ENCODE measurements at regions not wholly inside any gene's neighbourhood (a gene's known extent, or its start where the extent isn't known, plus 50 kb on each side); places are given as distances from the start of the nearest gene placed in this dataset.
"Not testable (repeated sequence)": the region's sequence is repeated elsewhere in the genome, so short reads cannot be mapped to it uniquely, and the experiment has no call there.

DNA sequence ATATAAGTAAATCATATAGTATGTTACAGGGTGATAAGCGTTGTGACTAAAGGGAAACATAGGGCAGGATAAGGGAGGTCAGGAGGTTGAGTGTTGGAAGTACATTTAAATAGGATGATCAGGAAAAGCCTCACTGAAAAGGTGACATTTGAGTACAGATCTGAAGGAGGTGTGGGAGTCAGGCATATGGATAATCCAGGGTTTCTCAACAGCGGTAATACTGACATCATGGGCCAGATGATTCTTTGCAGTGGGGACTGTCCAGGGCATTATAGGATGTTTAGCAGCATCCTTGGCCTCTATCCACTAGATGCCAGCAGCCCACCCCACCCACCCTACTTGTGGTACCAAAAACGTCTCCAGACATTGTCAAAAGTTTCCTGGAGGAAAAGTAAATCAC, 292.6 kb upstream of the PREP start:
- Histone ChIP-seq H3K9me3 (ENCODE audit: low read length) (no peaks in the 10 kb centered on the region), H3K36me3 (ENCODE audit: insufficient read depth, low read length) (no peaks in the 10 kb centered on the region), H2AFZ (ENCODE audit: low read depth, low read length) (no peak overlapping the region), H3K4me3 (ENCODE audit: low read length) (no peak overlapping the region), H3K4me1 (ENCODE audit: insufficient read depth, low read length) (no peaks in the 10 kb centered on the region), H3K27me3 (ENCODE audit: insufficient read depth, low read length) (no peaks in the 10 kb centered on the region)

DNA sequence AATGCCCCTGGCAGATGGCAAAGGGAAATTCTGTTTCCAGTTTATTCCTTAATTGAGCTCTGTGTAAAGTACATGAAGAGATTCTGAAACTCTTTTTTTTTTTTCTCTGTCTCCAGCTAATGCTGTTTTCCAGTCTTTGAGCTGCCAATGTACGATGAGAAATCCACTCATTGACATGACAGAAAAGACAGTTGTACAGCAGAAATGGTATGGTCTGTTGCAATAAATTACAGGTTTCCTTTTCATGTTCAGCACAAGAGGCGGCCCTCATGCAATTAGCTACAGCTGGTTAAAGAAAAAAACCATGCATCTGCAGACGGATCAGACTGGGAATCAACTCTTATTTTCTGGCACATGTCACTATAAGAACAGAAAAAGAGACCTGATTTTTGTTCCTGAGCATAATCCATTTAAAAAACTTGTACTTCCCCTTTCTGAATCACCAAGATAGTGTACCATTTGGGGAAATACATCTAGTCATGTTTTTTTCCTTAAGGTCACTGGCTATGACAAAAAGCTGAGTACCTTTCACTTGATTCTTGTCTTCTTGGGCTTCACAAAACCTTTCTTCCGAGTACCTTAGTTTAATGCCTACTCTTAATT, 289.8 kb upstream of the PREP start:
- H2AFZ ChIP-seq (ENCODE audit: low read depth, low read length), result no peak overlapping the region
- H3K9me3 ChIP-seq (ENCODE audit: low read length), result no peaks in the 10 kb centered on the region

DNA sequence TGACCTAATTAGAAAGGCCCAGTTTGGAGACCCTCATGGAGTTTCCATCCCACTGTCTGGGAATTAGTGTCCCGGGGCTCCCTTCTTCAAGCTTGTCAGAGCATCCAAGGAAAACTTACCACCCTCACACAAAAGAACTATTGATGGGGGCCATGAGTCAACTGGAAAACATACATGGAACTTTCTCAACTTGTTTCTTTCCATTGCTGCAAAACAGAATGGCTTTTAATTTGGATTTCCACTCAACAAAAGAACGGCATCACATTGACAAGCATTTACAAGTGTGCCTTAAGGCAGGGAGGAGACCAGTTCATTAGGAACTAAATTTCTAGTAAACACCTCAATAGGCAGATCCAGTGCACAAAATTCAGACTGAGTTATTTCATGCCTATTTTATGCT, 289.1 kb upstream of the PREP start:
- H3K36me3 ChIP-seq (ENCODE audit: insufficient read depth, low read length), result no peaks in the 10 kb centered on the region
- no peaks in the 10 kb centered on the region for H3K4me1 ChIP-seq (ENCODE audit: insufficient read depth, low read length)
- H3K27me3 ChIP-seq (ENCODE audit: insufficient read depth, low read length), result no peaks in the 10 kb centered on the region
- no peak overlapping the region for H2AFZ ChIP-seq (ENCODE audit: low read depth, low read length)
- no peak overlapping the region for H3K4me3 ChIP-seq (ENCODE audit: low read length)
- H3K9me3 ChIP-seq (ENCODE audit: low read length), result peaks cover 5% of the 10 kb centered on the region

More for the DNA sequence above, 289.8 kb upstream of the PREP start:
- no peak overlapping the region for H3K4me3 ChIP-seq (ENCODE audit: low read length)
- H3K36me3 ChIP-seq (ENCODE audit: insufficient read depth, low read length), result no peaks in the 10 kb centered on the region
- H3K4me1 ChIP-seq (ENCODE audit: insufficient read depth, low read length), result no peaks in the 10 kb centered on the region
- H3K27me3 ChIP-seq (ENCODE audit: insufficient read depth, low read length), result no peaks in the 10 kb centered on the region

- Histone ChIP-seq H3K36me3 (ENCODE audit: insufficient read depth, low read length) (no peaks in the 10 kb centered on the region), H3K4me3 (ENCODE audit: low read length) (no peak overlapping the region), H2AFZ (ENCODE audit: low read depth, low read length) (no peak overlapping the region), H3K27me3 (ENCODE audit: insufficient read depth, low read length) (no peaks in the 10 kb centered on the region), H3K4me1 (ENCODE audit: insufficient read depth, low read length) (no peaks in the 10 kb centered on the region), H3K9me3 (ENCODE audit: low read length) (peaks cover 7% of the 10 kb centered on the region)
Observed at GRCh38 chr6:105691081-105691480, 288.2 kb upstream of the PREP start.

- H3K27me3 ChIP-seq (ENCODE audit: insufficient read depth, low read length), result no peaks in the 10 kb centered on the region
- H2AFZ ChIP-seq (ENCODE audit: low read depth, low read length), result no peak overlapping the region
- no peak overlapping the region for H3K4me3 ChIP-seq (ENCODE audit: low read length)
- H3K4me1 ChIP-seq (ENCODE audit: insufficient read depth, low read length), result no peaks in the 10 kb centered on the region
- peaks cover 7% of the 10 kb centered on the region for H3K9me3 ChIP-seq (ENCODE audit: low read length)
- no peaks in the 10 kb centered on the region for H3K36me3 ChIP-seq (ENCODE audit: insufficient read depth, low read length)
Observed at GRCh38 chr6:105688573-105688972, 285.7 kb upstream of the PREP start.

- H3K4me3 ChIP-seq (ENCODE audit: low read length); H3K27me3 ChIP-seq (ENCODE audit: insufficient read depth, low read length): not testable (repeated sequence)
Observed at GRCh38 chr6:105686793-105687192, 283.9 kb upstream of the PREP start.

DNA sequence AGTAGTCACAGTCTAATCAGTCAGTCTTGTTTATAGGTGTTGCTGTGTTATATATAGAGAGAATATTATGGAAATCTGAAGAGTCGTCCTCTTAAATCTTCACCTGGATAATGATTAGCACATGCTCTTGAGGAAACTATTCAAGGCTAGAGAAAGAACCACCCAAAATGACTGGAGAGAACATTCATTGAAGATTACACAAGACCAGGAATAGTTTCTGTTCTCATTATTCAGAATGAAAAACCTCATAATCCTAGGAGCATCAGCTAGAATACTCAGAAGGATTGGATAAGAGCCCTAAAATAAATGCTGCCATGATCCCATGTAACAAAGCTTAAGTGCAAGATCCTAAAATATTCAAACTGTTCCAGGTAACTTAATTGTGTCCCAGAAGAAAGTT, 278.2 kb upstream of the PREP start:
- no peak overlapping the region for H2AFZ ChIP-seq (ENCODE audit: low read depth, low read length)
- H3K27me3 ChIP-seq (ENCODE audit: insufficient read depth, low read length), result no peaks in the 10 kb centered on the region
- no peaks in the 10 kb centered on the region for H3K36me3 ChIP-seq (ENCODE audit: insufficient read depth, low read length)
- H3K9me3 ChIP-seq (ENCODE audit: low read length), result no peaks in the 10 kb centered on the region
- no peaks in the 10 kb centered on the region for H3K4me1 ChIP-seq (ENCODE audit: insufficient read depth, low read length)
- no peak overlapping the region for H3K4me3 ChIP-seq (ENCODE audit: low read length)

More at GRCh38 chr6:105686793-105687192, 283.9 kb upstream of the PREP start:
- not testable (repeated sequence) for H3K4me1 ChIP-seq (ENCODE audit: insufficient read depth, low read length); H3K36me3 ChIP-seq (ENCODE audit: insufficient read depth, low read length); H3K9me3 ChIP-seq (ENCODE audit: low read length); H2AFZ ChIP-seq (ENCODE audit: low read depth, low read length)

- Histone ChIP-seq H2AFZ (ENCODE audit: low read depth, low read length) (no peak overlapping the region), H3K36me3 (ENCODE audit: insufficient read depth, low read length) (no peaks in the 10 kb centered on the region), H3K4me3 (ENCODE audit: low read length) (no peak overlapping the region), H3K9me3 (ENCODE audit: low read length) (no peaks in the 10 kb centered on the region), H3K4me1 (ENCODE audit: insufficient read depth, low read length) (no peaks in the 10 kb centered on the region), H3K27me3 (ENCODE audit: insufficient read depth, low read length) (no peaks in the 10 kb centered on the region)
Observed at GRCh38 chr6:105680131-105680530, 277.2 kb upstream of the PREP start.

- no peak overlapping the region for H3K4me3 ChIP-seq (ENCODE audit: low read length)
- no peaks in the 10 kb centered on the region for H3K36me3 ChIP-seq (ENCODE audit: insufficient read depth, low read length)
- no peak overlapping the region for H2AFZ ChIP-seq (ENCODE audit: low read depth, low read length)
- H3K27me3 ChIP-seq (ENCODE audit: insufficient read depth, low read length), result no peaks in the 10 kb centered on the region
- H3K9me3 ChIP-seq (ENCODE audit: low read length), result no peaks in the 10 kb centered on the region
- no peaks in the 10 kb centered on the region for H3K4me1 ChIP-seq (ENCODE audit: insufficient read depth, low read length)
Observed at GRCh38 chr6:105678516-105678915, 275.6 kb upstream of the PREP start.

DNA sequence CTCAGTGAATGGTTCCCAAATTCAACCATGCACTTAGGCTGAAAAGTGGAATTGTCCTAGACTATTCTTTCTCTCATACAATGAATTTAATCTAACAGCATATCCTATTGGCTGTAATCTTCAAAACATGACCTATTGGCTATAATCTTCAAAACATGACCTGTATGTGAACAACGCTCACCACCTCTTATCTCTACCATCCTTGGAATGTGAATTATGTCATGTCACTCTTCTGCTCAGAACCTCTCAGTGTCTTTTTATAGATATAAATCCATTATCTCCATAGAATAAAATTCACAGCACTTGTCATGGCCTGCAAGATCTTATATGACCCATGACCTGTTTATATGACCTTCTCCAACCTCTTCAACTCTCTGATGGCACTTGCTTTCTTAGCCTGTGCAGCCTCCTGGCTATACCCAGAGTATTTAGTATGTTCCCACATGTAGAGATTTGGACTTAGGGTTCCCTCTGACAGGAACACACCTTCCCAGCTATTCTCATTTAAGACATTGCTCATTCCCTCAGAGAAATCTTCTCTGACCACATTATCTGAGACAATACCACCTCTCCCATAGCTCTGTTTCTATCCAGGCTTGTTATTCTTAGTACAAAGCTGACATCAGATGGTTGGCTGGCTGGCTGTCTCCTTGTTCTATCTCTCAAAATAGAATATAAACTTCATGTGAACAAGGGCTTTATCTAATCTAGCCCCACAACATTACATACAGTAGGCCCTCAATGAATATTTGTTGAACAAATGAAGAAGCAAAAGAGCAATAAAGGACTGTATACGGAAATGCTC, 275.0 kb upstream of the PREP start:
- Histone ChIP-seq H2AFZ (ENCODE audit: low read depth, low read length) (no peak overlapping the region), H3K9me3 (ENCODE audit: low read length) (no peaks in the 10 kb centered on the region), H3K4me3 (ENCODE audit: low read length) (no peak overlapping the region), H3K4me1 (ENCODE audit: insufficient read depth, low read length) (no peaks in the 10 kb centered on the region), H3K36me3 (ENCODE audit: insufficient read depth, low read length) (no peaks in the 10 kb centered on the region), H3K27me3 (ENCODE audit: insufficient read depth, low read length) (no peaks in the 10 kb centered on the region)

DNA sequence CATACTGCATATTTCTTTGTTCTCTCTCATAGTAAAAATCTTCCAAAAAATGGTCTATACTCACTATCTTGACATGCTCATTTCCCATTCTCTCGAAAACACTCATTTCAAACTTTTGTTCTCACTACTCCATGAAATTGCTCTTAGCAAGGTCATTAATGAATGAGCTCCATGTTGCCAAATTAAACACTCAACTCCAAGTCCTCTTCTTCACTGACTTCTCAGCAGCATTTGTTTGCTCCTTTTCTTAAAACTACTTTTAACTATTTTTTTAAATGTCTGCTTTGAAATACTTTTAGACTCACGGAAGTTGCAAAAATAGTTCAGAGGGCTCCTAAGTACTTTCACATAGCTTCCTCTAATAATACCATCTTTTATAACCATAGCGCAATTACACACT, 274.0 kb upstream of the PREP start:
- no peaks in the 10 kb centered on the region for H3K4me1 ChIP-seq (ENCODE audit: insufficient read depth, low read length)
- H3K27me3 ChIP-seq (ENCODE audit: insufficient read depth, low read length), result no peaks in the 10 kb centered on the region
- no peak overlapping the region for H2AFZ ChIP-seq (ENCODE audit: low read depth, low read length)
- no peak overlapping the region for H3K4me3 ChIP-seq (ENCODE audit: low read length)
- no peaks in the 10 kb centered on the region for H3K9me3 ChIP-seq (ENCODE audit: low read length)
- no peaks in the 10 kb centered on the region for H3K36me3 ChIP-seq (ENCODE audit: insufficient read depth, low read length)

DNA sequence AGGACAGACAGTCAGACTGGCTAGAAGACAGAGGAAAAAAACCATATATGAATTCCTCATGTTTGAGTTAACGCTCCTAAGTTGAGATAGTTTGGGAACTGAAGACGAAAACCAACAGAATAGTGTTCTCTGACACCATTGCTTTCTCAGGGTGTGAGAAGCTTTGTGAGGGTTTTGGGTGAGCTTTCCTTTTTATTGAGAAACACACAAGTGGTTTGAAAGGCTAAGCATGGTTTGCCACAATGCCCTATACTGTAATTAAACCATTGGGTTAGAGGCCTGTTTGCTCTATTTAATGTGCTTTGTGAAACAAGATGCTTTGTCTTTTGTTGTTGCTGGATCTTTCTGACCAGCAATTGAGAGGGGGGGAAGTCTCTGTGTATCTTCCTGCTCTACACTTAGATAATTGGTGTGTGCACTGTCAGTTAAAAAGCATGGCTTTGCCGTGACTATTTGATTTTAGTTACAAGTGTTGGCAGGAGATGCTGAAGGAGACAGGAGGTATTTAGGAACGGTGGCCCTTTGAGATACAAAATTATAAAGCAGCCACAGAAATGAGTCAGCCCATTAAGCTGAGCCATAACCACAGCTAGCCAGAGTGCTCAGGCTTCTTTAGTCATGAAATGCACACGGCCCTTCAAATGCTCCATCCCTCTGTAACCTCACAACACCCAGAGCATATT, 273.0 kb upstream of the PREP start:
- Histone ChIP-seq H2AFZ (ENCODE audit: low read depth, low read length) (no peak overlapping the region), H3K4me1 (ENCODE audit: insufficient read depth, low read length) (no peaks in the 10 kb centered on the region), H3K9me3 (ENCODE audit: low read length) (no peaks in the 10 kb centered on the region), H3K4me3 (ENCODE audit: low read length) (no peak overlapping the region), H3K27me3 (ENCODE audit: insufficient read depth, low read length) (no peaks in the 10 kb centered on the region), H3K36me3 (ENCODE audit: insufficient read depth, low read length) (no peaks in the 10 kb centered on the region)

DNA sequence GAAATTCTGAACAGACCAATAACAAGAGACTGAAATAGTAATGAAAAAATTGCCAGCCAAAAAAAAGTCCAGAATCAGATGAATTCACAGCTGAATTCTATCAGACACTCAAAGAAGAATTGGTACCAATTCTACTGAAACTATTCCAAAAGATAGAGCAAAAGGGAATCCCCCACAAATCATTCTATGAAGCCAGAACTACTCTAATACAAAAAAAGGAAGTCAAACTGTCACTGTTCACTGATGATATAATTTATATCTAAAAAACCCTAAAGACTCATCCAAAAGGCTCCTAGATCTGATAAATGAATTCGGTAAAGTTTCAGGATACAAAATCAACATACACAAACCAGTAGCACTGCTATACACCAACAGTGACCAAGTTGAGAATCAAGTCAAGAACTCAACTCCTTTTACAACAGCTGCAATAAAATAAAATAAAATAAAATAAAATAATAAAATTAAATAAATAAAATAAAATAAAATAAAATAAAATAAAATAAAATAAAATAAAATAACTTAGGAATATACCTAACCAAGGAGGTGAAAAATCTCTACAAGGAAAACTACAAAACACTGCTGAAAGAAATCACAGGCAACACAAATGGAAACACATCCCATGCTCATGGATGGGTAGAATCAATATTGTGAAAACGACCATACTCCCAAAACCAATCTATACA, 270.1 kb upstream of the PREP start:
- not testable (repeated sequence) for H3K9me3 ChIP-seq (ENCODE audit: low read length); H3K4me3 ChIP-seq (ENCODE audit: low read length); H2AFZ ChIP-seq (ENCODE audit: low read depth, low read length); H3K27me3 ChIP-seq (ENCODE audit: insufficient read depth, low read length); H3K36me3 ChIP-seq (ENCODE audit: insufficient read depth, low read length); H3K4me1 ChIP-seq (ENCODE audit: insufficient read depth, low read length)

Measured in neuron (in vitro differentiated cells).